Keratinocyte (primary cell): ENCODE measurements at regions not wholly inside any gene's neighbourhood (a gene's known extent, or its start where the extent isn't known, plus 50 kb on each side); places are given as distances from the start of the nearest gene placed in this dataset.

Experiments used
- DNase-seq: peaks from one replicate; pipeline ENCODE4 v3.0.0-alpha.2; 2011; ENCODE audit warnings: low read depth, missing footprints, low spot score
- FAIRE-seq: peaks from 2 replicates; lab custom pipeline; 2011; peaks lifted over from hg19 to GRCh38; lab: Jason Lieb, UNC
- H2AFZ ChIP-seq: 2 replicates; pipeline ENCODE4 v1.6.0; 2012; ENCODE audit warnings: low read length, control low read depth, inconsistent platforms; ENCODE audit not compliant: control insufficient read depth
- H3K27ac ChIP-seq: 2 replicates; pipeline ENCODE4 v1.5.1; 2011; ENCODE audit warnings: low read length; ENCODE audit not compliant: control insufficient read depth, insufficient read depth
- H3K27me3 ChIP-seq: 3 replicates; pipeline ENCODE4 v1.6.0; 2011; ENCODE audit warnings: low read length; ENCODE audit not compliant: control insufficient read depth, insufficient read depth; ENCODE audit errors: extremely low read depth
- H3K36me3 ChIP-seq, 2 experiments: 2 replicates in 1 of 2; 3 replicates in 1 of 2; pipeline ENCODE4 v1.5.1; 2011; ENCODE audit warnings: low read length in 2 of 2, mild to moderate bottlenecking in 1 of 2; ENCODE audit not compliant: control insufficient read depth in 2 of 2, insufficient read depth in 2 of 2; ENCODE audit errors: extremely low read depth in 1 of 2
- H3K4me1 ChIP-seq: 3 replicates; pipeline ENCODE4 v1.5.1; 2011; ENCODE audit warnings: low read length; ENCODE audit not compliant: control insufficient read depth, insufficient read depth; ENCODE audit errors: extremely low read depth
- H3K4me2 ChIP-seq: 3 replicates; pipeline ENCODE4 v1.6.0; 2011; ENCODE audit warnings: low read depth, low read length; ENCODE audit not compliant: control insufficient read depth, insufficient read depth; ENCODE audit errors: extremely low read depth
- H3K4me3 ChIP-seq, 3 experiments: fragments of 200-600 bp in 1 of 3; sonication (generic) in 1 of 3; 2 replicates in 2 of 3; 3 replicates in 1 of 3; pipeline ENCODE4 v1.5.1; 2011 to 2016; ENCODE audit warnings: low read length in 3 of 3, mild to moderate bottlenecking in 3 of 3, control low read depth in 2 of 3, inconsistent platforms in 1 of 3, low read depth in 1 of 3, mixed read lengths in 1 of 3, mixed run types in 1 of 3, moderate library complexity in 1 of 3; ENCODE audit not compliant: control insufficient read depth in 2 of 3, insufficient read depth in 2 of 3; ENCODE audit errors: extremely low read depth in 1 of 3
- H3K79me2 ChIP-seq: 2 replicates; pipeline ENCODE4 v1.6.0; 2012; ENCODE audit warnings: low read length; ENCODE audit not compliant: control insufficient read depth, insufficient read depth
- H3K9ac ChIP-seq: 3 replicates; pipeline ENCODE4 v1.6.0; 2011; ENCODE audit warnings: low read length; ENCODE audit not compliant: control insufficient read depth, insufficient read depth; ENCODE audit errors: extremely low read depth
- H3K9me1 ChIP-seq: 3 replicates; pipeline ENCODE4 v1.6.0; 2011; ENCODE audit warnings: low read length; ENCODE audit not compliant: control insufficient read depth, insufficient read depth; ENCODE audit errors: extremely low read depth
- H3K9me3 ChIP-seq: 2 replicates; pipeline ENCODE4 v1.5.1; 2012; ENCODE audit warnings: low read depth, low read length; ENCODE audit not compliant: control insufficient read depth
- H4K20me1 ChIP-seq: 3 replicates; pipeline ENCODE4 v1.6.0; 2011; ENCODE audit warnings: low read length; ENCODE audit not compliant: control insufficient read depth, insufficient read depth; ENCODE audit errors: extremely low read depth
- CTCF ChIP-seq, 3 experiments: IDR thresholded peaks in 1 of 3; conservative IDR thresholded peaks in 1 of 3; optimal IDR thresholded peaks in 1 of 3; 2 replicates in 2 of 3; 3 replicates in 1 of 3; pipeline versions ENCODE3 to v1.5.1; 2011; ENCODE audit warnings: low read length in 3 of 3, mild to moderate bottlenecking in 3 of 3, moderate library complexity in 2 of 3, control low read depth in 1 of 3, inconsistent platforms in 1 of 3; ENCODE audit not compliant: insufficient read depth in 2 of 3; ENCODE audit errors: extremely low read depth in 1 of 3
- EZH2 ChIP-seq: IDR thresholded peaks from one replicate; pipeline ENCODE4 v1.6.1; 2012; ENCODE audit warnings: inconsistent platforms, mild to moderate bottlenecking, low read length, moderate library complexity
- dilution Hi-C: fragments of 300-500 bp; cut with MboI; formaldehyde crosslinking; loops from one replicate; pipeline ENCODE4 v1.7.0; 2020; ENCODE audit warnings: low sequenced_read_pairs; ENCODE audit not compliant: extremely low pct_ligation_motif_present

GRCh38 chr2:237178396-237178795 lies 92.7 kb downstream of the COPS8 start:
- Histone ChIP-seq H3K9me1 (no peaks in the 10 kb centered on the region), H3K79me2 (no peaks in the 10 kb centered on the region), H3K27me3 (no peaks in the 10 kb centered on the region), H2AFZ (no peak overlapping the region), H3K4me2 (no peak overlapping the region), H3K9me3 (no peaks in the 10 kb centered on the region), H3K4me1 (no peaks in the 10 kb centered on the region), H3K27ac (no peak overlapping the region), H3K4me3 (no peak overlapping the region), H3K9ac (no peak overlapping the region), H3K36me3 (no peaks in the 10 kb centered on the region), H4K20me1 (no peaks in the 10 kb centered on the region)
- no peak for FAIRE-seq
- no peak for DNase-seq
- no peak for TF ChIP-seq CTCF (optimal IDR thresholded peaks at IDR 0.05 in 1 of 3, IDR thresholded peaks at IDR 0.05 in 1 of 3, conservative IDR thresholded peaks at IDR 0.05 in 1 of 3; ENCODE audit: extremely low read depth in 1 of 3, insufficient read depth in 2 of 3, low read length in 3 of 3)
- no peak for TF ChIP-seq EZH2
- dilution Hi-C loops: no loop called here

- dilution Hi-C loops: no loop called here
- Histone ChIP-seq H2AFZ (no peak overlapping the region), H3K4me1 (no peaks in the 10 kb centered on the region), H3K79me2 (no peaks in the 10 kb centered on the region), H4K20me1 (no peaks in the 10 kb centered on the region), H3K9ac (no peak overlapping the region), H3K9me1 (no peaks in the 10 kb centered on the region), H3K36me3 (no peaks in the 10 kb centered on the region), H3K9me3 (no peaks in the 10 kb centered on the region), H3K27ac (no peak overlapping the region), H3K4me2 (no peak overlapping the region), H3K27me3 (no peaks in the 10 kb centered on the region), H3K4me3 (no peak overlapping the region)
- DNase-seq: no peak
- TF ChIP-seq CTCF (optimal IDR thresholded peaks at IDR 0.05 in 1 of 3, IDR thresholded peaks at IDR 0.05 in 1 of 3, conservative IDR thresholded peaks at IDR 0.05 in 1 of 3; ENCODE audit: extremely low read depth in 1 of 3, insufficient read depth in 2 of 3, low read length in 3 of 3) (no peak), EZH2 (no peak)
- FAIRE-seq: no peak
These were observed 93.5 kb downstream of the COPS8 start for GRCh38 chr2:237179161-237179560.
